NCI-H146 treated with DMSO at 0.1 percent for 48 hours (cell line): ENCODE measurements at regions not wholly inside any gene's neighbourhood (a gene's known extent, or its start where the extent isn't known, plus 50 kb on each side); places are given as distances from the start of the nearest gene placed in this dataset.

Source experiments
- DNase-seq: peaks from one replicate; lab custom pipeline; 2025; ENCODE audit not compliant: unreplicated experiment; lab: John Stamatoyannopoulos, UW

- no peak for DNase-seq
Measured at GRCh38 chr12:58186401-58186800, 245.0 kb downstream of the ATP23 start.

DNA sequence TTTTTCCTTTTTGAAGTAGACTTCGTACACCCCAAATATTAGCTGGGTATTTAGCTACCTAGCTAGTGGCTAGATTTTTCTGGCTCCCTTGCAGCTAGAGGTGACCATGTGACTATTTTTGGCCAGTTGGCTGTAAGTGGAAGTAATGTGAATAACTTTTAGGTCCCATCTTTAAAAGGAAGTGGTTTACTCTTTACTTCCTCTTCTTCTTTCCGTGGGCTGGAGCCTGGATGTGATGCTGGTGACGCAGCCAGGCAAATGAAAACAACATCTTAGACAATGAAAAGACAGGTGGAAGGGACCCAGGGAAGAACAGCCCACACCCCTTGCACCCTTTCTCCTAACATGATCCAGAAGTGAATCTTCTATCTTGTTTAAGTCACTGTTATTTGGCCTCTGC is 245.5 kb downstream of the ATP23 start:
- DNase-seq: no peak

DNA sequence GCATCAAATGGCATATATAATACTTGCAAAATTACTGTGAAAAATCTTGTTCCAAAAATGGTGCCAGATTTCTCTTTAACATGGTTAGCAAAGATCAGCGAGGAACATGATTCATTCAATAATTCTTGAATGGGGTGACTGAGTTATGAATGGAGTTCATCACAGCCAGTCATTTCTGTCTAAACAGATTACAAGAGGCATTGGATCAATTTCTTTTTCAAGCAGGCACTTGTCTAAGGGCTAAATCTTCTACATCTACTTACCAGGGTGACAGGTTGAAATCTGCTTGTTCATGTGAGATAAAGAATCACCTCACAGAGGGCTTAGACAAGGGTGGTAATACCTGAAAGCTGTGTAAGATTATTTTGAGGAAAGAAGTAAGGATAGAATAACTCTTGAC is 247.7 kb downstream of the ATP23 start:
- no peak for DNase-seq

DNA sequence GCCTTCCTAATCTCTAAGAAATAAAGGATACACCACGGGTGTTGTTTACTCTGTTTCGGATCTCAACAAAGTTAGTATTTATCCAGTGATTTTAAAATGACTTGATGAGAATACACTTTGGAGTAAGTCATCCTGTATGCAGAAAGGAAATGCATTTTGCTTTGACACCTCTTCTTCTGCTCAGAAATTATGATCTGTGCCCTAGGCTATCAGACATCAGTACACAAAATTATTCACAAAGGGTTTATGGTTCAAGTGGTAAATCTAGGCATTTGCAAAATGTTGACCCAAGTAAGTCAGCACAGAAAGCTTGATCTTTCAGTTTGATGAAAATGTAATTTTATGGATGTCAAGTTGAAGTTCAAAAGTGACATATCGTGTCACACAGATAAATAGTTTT is 248.5 kb downstream of the ATP23 start:
- no peak for DNase-seq

DNA sequence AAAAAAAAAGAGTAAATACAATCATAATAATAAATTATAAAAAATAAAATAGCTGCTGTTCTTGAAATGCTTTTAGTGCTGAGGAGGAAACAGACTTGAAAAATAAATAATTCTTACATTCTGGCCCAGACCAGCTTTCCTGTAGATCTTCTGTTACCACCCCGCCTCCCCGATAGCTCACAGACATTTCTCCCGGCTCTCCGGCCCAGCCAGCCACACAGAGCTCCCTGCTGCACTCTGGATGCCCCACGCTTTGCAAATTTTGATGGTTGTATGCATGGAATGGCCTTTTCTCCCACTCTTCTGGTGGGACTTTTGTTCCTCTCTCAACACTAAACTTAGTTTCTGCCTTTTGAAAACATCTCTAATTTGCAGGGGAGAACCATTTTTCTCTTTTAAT is 249.3 kb downstream of the ATP23 start:
- DNase-seq: no peak

DNA sequence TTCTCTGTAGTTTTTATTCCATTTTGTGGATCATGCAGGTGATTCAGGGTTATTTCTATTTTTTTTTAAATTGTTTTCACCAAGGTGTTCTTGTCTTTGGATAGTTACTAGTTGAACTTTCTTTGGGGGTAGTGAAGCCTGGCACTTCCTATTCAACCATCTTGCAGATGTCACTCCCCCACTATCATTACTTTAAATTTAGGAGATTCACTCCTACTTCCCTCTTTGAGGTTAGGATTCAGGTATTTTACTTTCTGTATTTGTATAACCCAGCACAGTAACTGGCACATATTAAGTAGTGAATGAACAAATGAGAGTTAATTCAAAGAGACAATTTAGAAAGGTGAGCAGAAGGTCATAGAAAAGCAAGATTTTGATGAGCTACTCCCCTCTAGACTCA is 255.6 kb downstream of the ATP23 start:
- DNase-seq: no peak

- peak; percentile 56 for DNase-seq
Measured at GRCh38 chr12:58202933-58203718, 261.8 kb downstream of the ATP23 start.

DNA sequence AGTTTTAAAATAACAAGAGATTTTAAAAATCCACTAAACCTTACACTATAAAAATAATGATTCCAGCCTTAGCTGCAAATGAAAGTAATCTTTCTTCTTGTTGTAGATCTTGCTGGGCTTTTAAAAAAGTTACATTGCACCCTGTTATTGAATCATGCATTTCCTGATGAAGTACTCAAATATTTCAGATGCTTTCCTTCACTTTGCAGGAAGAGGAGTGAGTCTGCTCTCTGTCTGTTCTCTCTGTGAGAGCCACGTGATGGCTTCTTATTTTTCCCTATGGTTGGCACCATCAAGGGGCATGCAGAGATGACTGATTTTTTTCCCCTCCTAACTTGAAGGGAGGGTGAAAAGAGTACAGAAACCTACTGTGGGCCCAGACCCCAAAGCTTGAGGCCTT is 262.7 kb downstream of the ATP23 start:
- DNase-seq: no peak

DNA sequence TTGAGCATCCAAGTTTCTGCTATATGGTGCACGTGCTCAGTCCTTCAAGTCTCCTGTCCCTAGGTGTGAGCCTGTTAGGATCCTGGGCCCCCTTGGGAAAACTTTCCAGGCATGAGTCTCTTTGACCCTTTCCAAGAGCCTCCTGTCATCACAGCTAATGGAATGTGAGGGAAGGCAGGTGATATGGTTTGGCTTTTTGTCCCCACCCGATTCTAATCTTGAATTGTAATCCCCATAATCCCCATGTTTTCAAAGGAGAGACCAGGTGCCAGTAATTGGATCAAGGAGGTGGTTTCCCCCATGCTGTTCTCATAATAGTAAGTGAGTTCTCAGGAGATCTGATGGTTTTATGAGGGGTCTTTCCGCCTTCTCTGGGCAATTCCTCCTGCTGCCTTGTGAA is 265.5 kb downstream of the ATP23 start:
- DNase-seq: no peak

- DNase-seq: no peak
Measured at GRCh38 chr12:58211211-58211610, 269.8 kb downstream of the ATP23 start.

GRCh38 chr12:58217130-58217529 is 275.8 kb downstream of the ATP23 start:
- no peak for DNase-seq

DNA sequence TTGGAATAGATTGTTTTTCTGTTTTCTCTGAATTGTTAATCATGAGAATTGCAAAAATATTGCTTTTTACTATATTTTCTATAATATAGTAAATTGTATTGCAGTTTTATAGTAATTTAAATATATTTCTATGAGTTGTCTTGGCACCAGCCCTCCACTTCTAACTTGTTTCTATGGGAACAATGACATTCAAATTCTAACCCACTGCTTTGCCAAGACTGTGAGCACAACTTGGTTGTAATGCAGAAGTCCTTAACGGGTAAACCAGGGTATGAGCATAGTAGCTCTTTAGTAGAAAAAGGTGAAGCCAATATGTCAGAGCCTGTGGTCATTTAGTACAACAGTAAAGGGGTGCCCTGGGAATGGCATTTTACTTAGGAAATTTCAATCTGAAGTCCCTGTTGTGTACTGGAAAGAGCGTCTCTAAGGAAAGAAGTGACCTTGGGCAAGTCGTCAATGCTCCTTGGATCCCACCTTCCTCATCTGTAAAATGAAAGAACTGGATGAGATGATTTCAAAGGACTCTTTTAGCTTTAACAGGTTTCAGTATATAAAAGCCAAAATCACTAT is 283.3 kb downstream of the ATP23 start:
- no peak for DNase-seq

- no peak for DNase-seq
Measured at GRCh38 chr12:58225203-58225877, 284.0 kb downstream of the ATP23 start.

DNA sequence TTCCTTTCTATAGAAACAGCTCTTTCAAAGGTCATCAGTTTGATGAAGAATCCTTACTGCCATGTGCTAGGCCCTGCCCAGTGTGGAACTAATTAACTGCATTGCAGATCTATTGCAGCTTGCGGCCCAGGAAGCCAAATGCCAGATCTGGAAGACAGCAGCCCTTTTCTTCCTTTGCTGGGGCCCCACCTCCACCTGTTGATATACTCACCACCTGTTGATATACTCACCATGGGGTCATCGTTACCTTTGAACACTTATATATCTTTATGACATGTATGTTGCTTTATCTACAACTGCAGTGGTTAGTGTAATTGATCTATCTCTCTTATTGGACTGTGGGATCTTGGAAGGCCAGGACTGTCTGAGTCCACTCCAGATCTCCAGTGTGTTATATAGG is 292.5 kb downstream of the ATP23 start:
- peak; percentile 26 for DNase-seq

DNA sequence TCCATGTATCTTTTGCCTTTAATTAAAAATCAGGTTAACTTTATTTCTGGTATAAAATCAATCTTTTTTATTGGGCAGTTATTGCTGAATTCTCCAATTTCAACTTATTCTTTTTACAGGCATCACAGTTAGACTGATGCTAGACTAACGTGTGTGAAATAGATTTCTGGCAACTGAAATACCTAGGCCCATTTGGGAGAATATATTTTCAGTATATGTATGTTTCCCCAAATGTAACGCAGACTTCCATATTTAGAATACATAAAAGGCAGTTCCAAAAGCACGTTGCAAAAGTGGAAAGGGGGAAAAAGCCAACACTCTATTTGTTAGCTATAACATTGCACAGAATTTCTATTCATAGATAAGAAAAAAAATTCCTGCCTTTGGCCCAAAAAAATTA is 297.0 kb downstream of the ATP23 start:
- DNase-seq: no peak

DNA sequence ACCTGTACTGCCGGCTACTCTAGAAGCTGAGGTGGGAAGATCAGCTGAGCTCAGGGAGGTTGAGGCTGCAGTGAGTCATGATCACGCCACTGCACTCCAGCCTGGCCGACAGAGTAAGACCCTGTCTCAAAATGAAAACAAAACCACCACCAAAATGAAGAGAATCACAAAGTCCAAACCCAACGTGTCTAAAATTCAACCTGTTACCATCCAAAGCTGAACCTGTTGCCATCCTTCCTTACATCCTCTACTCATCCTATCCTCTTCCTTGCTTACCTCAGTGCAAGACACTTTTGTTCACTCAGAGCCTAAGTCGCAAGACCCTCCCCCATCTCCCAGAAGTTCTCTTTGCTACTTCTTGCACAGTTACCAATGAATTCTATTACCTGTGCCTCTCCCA is 299.7 kb downstream of the ATP23 start:
- no peak for DNase-seq

DNA sequence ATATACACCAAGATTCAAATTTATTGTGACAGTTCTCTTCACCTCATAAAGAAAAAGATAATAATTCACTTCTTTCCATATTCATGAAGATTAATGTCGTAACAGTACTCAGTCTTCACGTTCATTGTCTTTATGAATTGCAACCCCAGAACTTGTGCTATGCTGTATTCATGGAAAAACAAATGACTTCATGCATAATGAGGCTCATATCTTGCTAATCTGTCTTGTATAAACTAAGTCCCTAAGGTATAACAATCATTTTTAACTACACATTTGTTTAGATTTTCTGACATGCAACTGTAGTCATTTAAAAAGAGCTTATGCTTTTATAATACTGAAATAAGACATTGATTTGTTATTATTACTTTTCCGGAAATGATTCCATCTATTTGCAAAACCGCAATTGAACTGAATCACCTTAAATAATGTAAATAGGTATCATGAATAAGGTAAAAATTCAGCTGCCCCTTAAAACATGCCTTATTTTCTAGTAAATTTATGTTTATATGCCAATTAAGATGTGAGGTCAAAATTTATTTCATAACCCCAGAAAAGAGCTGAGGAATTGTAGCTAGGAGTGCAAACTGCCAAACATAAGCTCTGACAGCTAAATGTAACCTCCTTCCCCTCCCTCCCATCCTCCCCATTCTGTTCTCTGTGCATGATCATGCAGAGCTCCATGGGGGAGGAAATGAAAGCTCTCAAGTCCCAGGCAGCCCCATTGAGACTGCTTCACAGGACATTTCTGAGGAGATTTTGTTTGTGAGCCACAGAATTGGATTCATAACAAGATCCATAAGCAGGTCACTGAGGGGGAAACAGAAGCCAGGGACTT is 301.6 kb downstream of the ATP23 start:
- no peak for DNase-seq

DNA sequence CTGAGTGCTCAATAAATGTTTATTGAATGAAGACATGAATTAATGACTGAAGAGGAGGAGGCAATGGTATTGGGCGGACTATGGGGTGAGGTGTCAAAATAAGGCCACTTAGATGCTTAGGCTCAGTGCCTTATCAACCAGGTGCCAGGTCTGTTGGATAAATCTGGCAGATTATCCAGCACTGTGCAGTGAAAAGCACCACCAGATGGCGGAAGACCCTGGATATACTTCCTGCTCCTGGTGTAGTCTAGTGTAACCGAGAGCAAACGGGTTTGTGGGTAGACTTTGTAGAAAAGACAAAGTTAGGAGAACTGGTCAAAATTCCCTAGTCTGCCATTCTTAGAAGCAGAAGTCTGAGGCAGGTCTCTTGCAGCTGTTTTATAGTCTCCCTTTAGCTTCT is 306.3 kb downstream of the ATP23 start:
- no peak for DNase-seq

- DNase-seq: no peak
Measured at GRCh38 chr12:58248599-58248998, 307.2 kb downstream of the ATP23 start.

GRCh38 chr12:58249610-58250009 is 308.2 kb downstream of the ATP23 start:
- no peak for DNase-seq

DNA sequence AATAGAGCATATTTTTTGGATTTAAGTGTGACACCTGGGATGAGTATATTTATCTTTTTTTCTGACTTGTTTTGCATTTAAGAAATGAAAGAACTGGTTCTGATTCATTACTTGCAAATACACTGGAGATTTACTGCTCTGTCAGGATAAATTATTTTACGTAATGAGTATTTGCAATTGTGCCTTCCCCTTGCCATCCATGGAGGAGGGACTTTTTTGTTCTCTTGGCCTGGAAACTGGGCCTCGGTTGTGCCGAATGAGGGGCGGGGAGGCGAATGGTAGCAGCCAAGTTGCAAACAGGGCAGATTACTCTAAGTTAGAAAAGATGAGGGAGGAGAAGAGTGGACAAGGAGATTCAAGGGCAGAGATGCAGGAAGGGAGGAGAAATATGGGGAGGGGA is 308.7 kb downstream of the ATP23 start:
- no peak for DNase-seq

DNA sequence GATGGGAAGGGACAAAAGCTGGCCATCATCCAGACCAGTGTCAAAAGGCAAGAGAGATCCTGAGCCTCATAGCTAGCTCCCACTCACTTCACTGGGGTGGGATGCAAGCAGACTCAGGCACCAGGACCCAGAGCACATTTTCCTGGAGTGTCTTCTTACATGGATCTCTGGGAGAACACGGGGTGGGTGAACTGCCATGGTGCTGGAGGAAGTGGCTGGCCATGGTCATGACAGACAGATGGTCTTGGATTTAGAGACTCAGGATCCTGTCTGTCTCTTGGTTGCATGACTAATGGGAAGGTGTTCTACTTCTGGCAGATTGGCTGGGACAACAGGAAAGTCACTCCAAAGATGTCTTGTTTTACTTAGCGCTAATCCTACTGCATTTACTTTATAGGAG is 311.5 kb downstream of the ATP23 start:
- DNase-seq: no peak
